DOHH2 (cell line): ENCODE measurements at regions not wholly inside any gene's neighbourhood (a gene's known extent, or its start where the extent isn't known, plus 50 kb on each side); places are given as distances from the start of the nearest gene placed in this dataset.

Experiments used
- CTCF ChIP-seq: fragments of 200-600 bp; sonication (generic); IDR thresholded peaks from one replicate; pipeline ENCODE4 v1.5.1; 2014; ENCODE audit warnings: antibody characterized with exemption, mild to moderate bottlenecking, low read depth, low read length; ENCODE audit not compliant: poor library complexity, severe bottlenecking
- EZH2phosphoT487 ChIP-seq: fragments of 200-600 bp; sonication (generic); IDR thresholded peaks from 2 replicates; pipeline ENCODE4 v1.6.1; 2017; ENCODE audit warnings: borderline replicate concordance, mild to moderate bottlenecking, antibody characterized with exemption, low read length, moderate library complexity, mixed read lengths

- TF ChIP-seq CTCF, result no peak
- TF ChIP-seq EZH2phosphoT487, result no peak
Measured at GRCh38 chr3:102159810-102160451, 274.9 kb upstream of the ZPLD1 start.
